ENCODE measurements at regions not wholly inside any gene's neighbourhood (a gene's known extent, or its start where the extent isn't known, plus 50 kb on each side); places are given as distances from the start of the nearest gene placed in this dataset.

GRCh38 chr11:127670374-127671119 is 670.0 kb upstream of the KIRREL3 start:
- Histone ChIP-seq H3K9me2 (replicated peaks; ENCODE audit: low read depth, low read length) (no peaks in the 10 kb centered on the region), H3K4me2 (ENCODE audit: low read depth, low read length, poor library complexity, severe bottlenecking) (no peak overlapping the region), H3F3A (ENCODE audit: low read depth) (no peaks in the 10 kb centered on the region), H3K36me3 (ENCODE audit: insufficient read depth, low read length) (no peaks in the 10 kb centered on the region), H3K79me2 (ENCODE audit: insufficient read depth, low read length) (no peaks in the 10 kb centered on the region), H3K27me3 (ENCODE audit: insufficient read depth, low read length, poor library complexity, severe bottlenecking) (no peaks in the 10 kb centered on the region), H3K4me1 (ENCODE audit: insufficient read depth, low read length, poor library complexity, severe bottlenecking) (peaks cover 2% of the 10 kb centered on the region), H2AFZ (ENCODE audit: low read length) (no peak overlapping the region), H4K20me1 (ENCODE audit: insufficient read depth, low read length, poor library complexity, severe bottlenecking) (no peaks in the 10 kb centered on the region), H3K9me3 (ENCODE audit: insufficient read depth, low read depth, low read length) (no peaks in the 10 kb centered on the region), H3K4me3 (ENCODE audit: low read length, poor library complexity, severe bottlenecking) (no peak overlapping the region), H3K9ac (ENCODE audit: low read depth, low read length, poor library complexity, severe bottlenecking) (no peak overlapping the region)
- no peak for TF ChIP-seq CTCF (conservative IDR thresholded peaks at IDR 0.05; ENCODE audit: low read length)
- no peak for TF ChIP-seq EZH2phosphoT487 (IDR thresholded peaks at IDR 0.05; ENCODE audit: borderline replicate concordance)

GRCh38 chr11:127656116-127656836 is 655.7 kb upstream of the KIRREL3 start:
- no peak for TF ChIP-seq CTCF (conservative IDR thresholded peaks at IDR 0.05; ENCODE audit: low read length)
- TF ChIP-seq EZH2phosphoT487 (IDR thresholded peaks at IDR 0.05; ENCODE audit: borderline replicate concordance), result no peak
- H3F3A ChIP-seq (ENCODE audit: low read depth), result no peaks in the 10 kb centered on the region
- H3K36me3 ChIP-seq (ENCODE audit: insufficient read depth, low read length), result no peaks in the 10 kb centered on the region
- H3K9ac ChIP-seq (ENCODE audit: low read depth, low read length, poor library complexity, severe bottlenecking), result no peak overlapping the region
- no peak overlapping the region for H3K4me3 ChIP-seq (ENCODE audit: low read length, poor library complexity, severe bottlenecking)
- H3K4me1 ChIP-seq (ENCODE audit: insufficient read depth, low read length, poor library complexity, severe bottlenecking), result no peaks in the 10 kb centered on the region
- H3K27me3 ChIP-seq (ENCODE audit: insufficient read depth, low read length, poor library complexity, severe bottlenecking), result no peaks in the 10 kb centered on the region
- H4K20me1 ChIP-seq (ENCODE audit: insufficient read depth, low read length, poor library complexity, severe bottlenecking), result no peaks in the 10 kb centered on the region
- no peaks in the 10 kb centered on the region for H3K9me2 ChIP-seq (replicated peaks; ENCODE audit: low read depth, low read length)
- no peak overlapping the region for H3K4me2 ChIP-seq (ENCODE audit: low read depth, low read length, poor library complexity, severe bottlenecking)
- no peaks in the 10 kb centered on the region; the same call in 1 of the 2 replicates for H3K9me3 ChIP-seq (ENCODE audit: insufficient read depth, low read depth, low read length)
- no peak overlapping the region; the same call in 1 of the 2 replicates for H2AFZ ChIP-seq (ENCODE audit: low read length)
- no peaks in the 10 kb centered on the region for H3K79me2 ChIP-seq (ENCODE audit: insufficient read depth, low read length)

GRCh38 chr11:127653076-127653475 is 652.5 kb upstream of the KIRREL3 start:
- Histone ChIP-seq H3K4me1 (ENCODE audit: insufficient read depth, low read length, poor library complexity, severe bottlenecking) (no peaks in the 10 kb centered on the region), H3K9ac (ENCODE audit: low read depth, low read length, poor library complexity, severe bottlenecking) (no peak overlapping the region), H3K36me3 (ENCODE audit: insufficient read depth, low read length) (no peaks in the 10 kb centered on the region), H3K4me3 (ENCODE audit: low read length, poor library complexity, severe bottlenecking) (no peak overlapping the region), H3K4me2 (ENCODE audit: low read depth, low read length, poor library complexity, severe bottlenecking) (no peak overlapping the region), H4K20me1 (ENCODE audit: insufficient read depth, low read length, poor library complexity, severe bottlenecking) (no peaks in the 10 kb centered on the region), H3K79me2 (ENCODE audit: insufficient read depth, low read length) (no peaks in the 10 kb centered on the region), H2AFZ (ENCODE audit: low read length) (no peak overlapping the region), H3K9me3 (ENCODE audit: insufficient read depth, low read depth, low read length) (no peaks in the 10 kb centered on the region), H3F3A (ENCODE audit: low read depth) (no peaks in the 10 kb centered on the region), H3K27me3 (ENCODE audit: insufficient read depth, low read length, poor library complexity, severe bottlenecking) (no peaks in the 10 kb centered on the region), H3K9me2 (replicated peaks; ENCODE audit: low read depth, low read length) (no peaks in the 10 kb centered on the region)
- TF ChIP-seq CTCF (conservative IDR thresholded peaks at IDR 0.05; ENCODE audit: low read length) (no peak), EZH2phosphoT487 (IDR thresholded peaks at IDR 0.05; ENCODE audit: borderline replicate concordance) (no peak)
